ENCODE measurements at regions not wholly inside any gene's neighbourhood (a gene's known extent, or its start where the extent isn't known, plus 50 kb on each side); places are given as distances from the start of the nearest gene placed in this dataset.

DNA sequence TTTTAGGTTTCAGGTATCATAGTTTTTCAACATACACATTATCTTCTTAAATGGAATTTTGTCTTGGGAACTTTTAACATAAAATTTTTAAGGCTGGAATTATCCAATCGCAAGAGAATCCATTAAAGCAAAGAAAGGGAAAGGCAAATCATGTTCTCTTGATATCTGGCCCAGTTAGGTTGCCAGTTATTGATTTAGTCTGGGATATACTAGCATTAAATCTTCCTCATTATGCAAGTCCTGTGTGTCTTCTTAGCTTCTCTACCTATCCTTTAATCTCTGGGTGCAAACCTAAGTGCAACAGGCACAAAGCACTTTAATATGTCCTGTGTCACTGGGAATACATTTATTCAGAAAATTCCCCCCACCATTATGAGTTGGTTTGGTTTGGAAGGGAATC is 75.4 kb upstream of the CNTLN start:
- Mint-ChIP-seq H3K27me3 (peaks cover 0 to 4% (median 0%) of the 10 kb centered on the region in 5 donors), H3K9me3 (peaks cover 0 to 3% (median 0%) of the 10 kb centered on the region in 9 donors), H3K27ac (no peak overlapping the region), H3K36me3 (no peaks in the 10 kb centered on the region), H3K4me1 (no peaks in the 10 kb centered on the region), H3K4me3 (no peak overlapping the region)
- POLR2A ChIA-PET, result no interaction called here
- no peak for DNase-seq
- no peak for ATAC-seq

GRCh38 chr9:17057729-17058128 is 77.1 kb upstream of the CNTLN start:
- peaks cover 0 to 3% (median 0%) of the 10 kb centered on the region in 9 donors for H3K9me3 Mint-ChIP-seq
- no peaks in the 10 kb centered on the region for H3K4me1 Mint-ChIP-seq
- POLR2A ChIA-PET, result interaction anchor here (0.5 kb wide), 1 partner anchor 12 kb away, joined by 3 read pairs; no protein-coding TSS in a partner anchor
- ATAC-seq, result no peak
- no peaks in the 10 kb centered on the region for H3K36me3 Mint-ChIP-seq
- H3K27me3 Mint-ChIP-seq, result peaks cover 0 to 2% (median 0%) of the 10 kb centered on the region in 5 donors
- H3K4me3 Mint-ChIP-seq, result no peak overlapping the region
- no peak overlapping the region for H3K27ac Mint-ChIP-seq
- DNase-seq, result no peak

GRCh38 chr9:17052626-17053025 is 82.2 kb upstream of the CNTLN start:
- Mint-ChIP-seq H3K4me3 (no peak overlapping the region), H3K4me1 (no peaks in the 10 kb centered on the region), H3K36me3 (no peaks in the 10 kb centered on the region), H3K9me3 (peaks cover 0 to 10% (median 0%) of the 10 kb centered on the region in 9 donors), H3K27me3 (no peaks in the 10 kb centered on the region), H3K27ac (no peak overlapping the region)
- DNase-seq (no peak), ATAC-seq (no peak)
- POLR2A ChIA-PET, result no interaction called here

DNA sequence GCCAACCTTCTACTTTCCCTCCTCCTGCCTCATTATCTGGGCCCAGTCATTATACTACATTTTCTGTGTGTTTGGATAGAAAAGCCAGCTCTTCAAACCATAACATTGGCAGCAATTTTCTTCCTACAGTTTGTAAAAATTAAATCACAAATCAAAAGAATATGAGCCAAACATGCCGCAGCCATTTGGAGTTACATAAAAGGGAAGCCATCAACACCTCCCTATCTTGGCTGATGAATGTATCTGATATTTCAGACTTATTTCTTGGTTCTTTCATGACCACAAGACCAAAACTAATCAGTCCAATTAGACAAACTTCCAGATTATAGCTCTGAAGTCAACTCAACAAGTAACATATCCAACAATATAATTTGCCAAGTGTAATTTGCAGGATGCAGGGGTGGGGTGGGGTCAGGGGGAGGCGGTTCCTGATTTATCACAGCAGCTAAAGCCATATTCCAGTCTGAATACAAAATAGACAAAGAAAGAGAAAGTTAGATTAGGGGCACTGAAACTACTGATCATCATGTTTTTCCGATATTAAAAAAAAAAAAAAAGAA is 89.4 kb upstream of the CNTLN start:
- Mint-ChIP-seq H3K4me1 (no peaks in the 10 kb centered on the region), H3K27ac (no peak overlapping the region), H3K9me3 (peaks cover 0 to 42% (median 6%) of the 10 kb centered on the region in 9 donors), H3K27me3 (peaks cover 0 to 8% (median 0%) of the 10 kb centered on the region in 5 donors), H3K4me3 (no peak overlapping the region), H3K36me3 (no peaks in the 10 kb centered on the region)
- DNase-seq (no peak), ATAC-seq (no peak)
- POLR2A ChIA-PET, result no interaction called here

DNA sequence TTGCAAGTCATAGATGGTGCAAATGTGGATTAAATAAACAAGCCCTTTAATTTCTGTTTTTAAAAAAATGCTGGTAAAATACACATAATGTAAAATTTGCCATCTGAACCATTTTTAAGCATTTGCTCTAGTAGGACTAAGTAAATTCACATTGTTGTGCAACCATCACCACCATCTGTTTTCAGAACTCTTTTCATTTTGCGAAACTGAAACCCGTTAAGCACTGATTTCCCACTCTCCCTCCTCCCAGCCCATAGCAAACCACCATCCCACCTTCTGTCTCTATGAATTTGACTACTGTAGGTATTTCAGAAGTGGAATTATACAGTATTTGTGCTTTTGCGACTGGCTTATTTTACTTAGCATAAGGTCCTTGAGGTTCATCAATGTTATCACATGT is 103.3 kb upstream of the CNTLN start:
- H3K27ac Mint-ChIP-seq, result no peak overlapping the region
- ATAC-seq, result no peak
- H3K27me3 Mint-ChIP-seq, result no peaks in the 10 kb centered on the region
- no peak for DNase-seq
- POLR2A ChIA-PET, result no interaction called here
- H3K36me3 Mint-ChIP-seq, result no peaks in the 10 kb centered on the region
- H3K4me1 Mint-ChIP-seq, result no peaks in the 10 kb centered on the region
- peaks cover 0 to 29% (median 7%) of the 10 kb centered on the region in 9 donors for H3K9me3 Mint-ChIP-seq
- H3K4me3 Mint-ChIP-seq, result no peak overlapping the region

GRCh38 chr9:17025281-17025680 is 109.6 kb upstream of the CNTLN start:
- ATAC-seq (no peak), DNase-seq (no peak)
- H3K4me3 Mint-ChIP-seq, result no peak overlapping the region
- POLR2A ChIA-PET, result no interaction called here
- no peaks in the 10 kb centered on the region for H3K27me3 Mint-ChIP-seq
- no peaks in the 10 kb centered on the region for H3K4me1 Mint-ChIP-seq
- H3K9me3 Mint-ChIP-seq, result peaks cover 0 to 40% (median 15%) of the 10 kb centered on the region in 9 donors
- H3K36me3 Mint-ChIP-seq, result peaks cover 0 to 4% (median 0%) of the 10 kb centered on the region in 3 donors
- H3K27ac Mint-ChIP-seq, result no peak overlapping the region

DNA sequence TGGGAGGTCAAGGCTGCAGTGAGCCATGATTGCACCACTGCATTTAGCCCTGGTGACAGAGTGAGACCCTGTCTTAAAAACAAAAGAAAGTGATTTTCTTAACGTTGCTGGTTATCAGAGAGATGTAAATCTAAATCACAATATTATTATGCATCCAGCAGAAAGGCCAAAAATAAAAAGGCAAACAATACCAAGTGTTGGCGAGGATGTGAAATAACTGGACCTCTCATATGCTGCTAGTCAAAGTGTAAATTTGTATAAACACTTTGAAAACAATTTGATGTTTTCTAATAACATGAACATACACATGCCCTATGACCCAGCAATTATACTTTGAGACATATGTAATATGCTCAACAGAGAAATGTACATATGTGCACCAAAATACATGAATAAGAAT is 110.7 kb upstream of the CNTLN start:
- H3K36me3 Mint-ChIP-seq, result peaks cover 0 to 4% (median 0%) of the 10 kb centered on the region in 3 donors
- no peaks in the 10 kb centered on the region for H3K4me1 Mint-ChIP-seq
- ATAC-seq, result no peak
- H3K27ac Mint-ChIP-seq, result no peak overlapping the region
- no peaks in the 10 kb centered on the region for H3K27me3 Mint-ChIP-seq
- DNase-seq, result no peak
- H3K4me3 Mint-ChIP-seq, result no peak overlapping the region
- H3K9me3 Mint-ChIP-seq, result peaks cover 0 to 36% (median 13%) of the 10 kb centered on the region in 9 donors
- POLR2A ChIA-PET, result no interaction called here

GRCh38 chr9:17021387-17021970 is 113.4 kb upstream of the CNTLN start:
- Mint-ChIP-seq H3K4me3 (no peak overlapping the region), H3K27me3 (no peaks in the 10 kb centered on the region), H3K9me3 (peaks cover 0 to 36% (median 13%) of the 10 kb centered on the region in 9 donors), H3K27ac (no peak overlapping the region), H3K4me1 (no peaks in the 10 kb centered on the region), H3K36me3 (peaks cover 0 to 4% (median 0%) of the 10 kb centered on the region in 3 donors)
- DNase-seq (no peak), ATAC-seq (no peak)
- POLR2A ChIA-PET, result no interaction called here

DNA sequence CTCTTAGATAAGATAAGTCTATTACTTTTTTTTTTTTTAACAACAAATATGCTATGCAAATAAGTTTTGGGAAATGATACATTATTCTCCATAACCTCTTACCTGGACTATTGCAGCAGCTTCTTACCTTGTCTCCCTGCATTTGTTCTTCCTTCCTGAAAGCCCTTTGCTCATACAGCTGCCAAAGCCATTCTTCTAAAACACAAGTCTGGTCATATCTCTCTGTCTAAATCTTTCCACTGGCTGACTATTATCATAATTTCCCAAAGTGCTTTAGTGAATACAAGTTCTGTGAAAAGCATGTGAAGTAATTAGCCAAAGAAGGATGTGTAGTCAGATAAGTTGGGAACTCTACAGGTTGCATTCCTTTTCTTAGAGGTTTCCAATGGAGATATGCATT is 115.4 kb upstream of the CNTLN start:
- peaks cover 0 to 5% (median 0%) of the 10 kb centered on the region in 5 donors for H3K27me3 Mint-ChIP-seq
- no peak for ATAC-seq
- POLR2A ChIA-PET, result no interaction called here

DNA sequence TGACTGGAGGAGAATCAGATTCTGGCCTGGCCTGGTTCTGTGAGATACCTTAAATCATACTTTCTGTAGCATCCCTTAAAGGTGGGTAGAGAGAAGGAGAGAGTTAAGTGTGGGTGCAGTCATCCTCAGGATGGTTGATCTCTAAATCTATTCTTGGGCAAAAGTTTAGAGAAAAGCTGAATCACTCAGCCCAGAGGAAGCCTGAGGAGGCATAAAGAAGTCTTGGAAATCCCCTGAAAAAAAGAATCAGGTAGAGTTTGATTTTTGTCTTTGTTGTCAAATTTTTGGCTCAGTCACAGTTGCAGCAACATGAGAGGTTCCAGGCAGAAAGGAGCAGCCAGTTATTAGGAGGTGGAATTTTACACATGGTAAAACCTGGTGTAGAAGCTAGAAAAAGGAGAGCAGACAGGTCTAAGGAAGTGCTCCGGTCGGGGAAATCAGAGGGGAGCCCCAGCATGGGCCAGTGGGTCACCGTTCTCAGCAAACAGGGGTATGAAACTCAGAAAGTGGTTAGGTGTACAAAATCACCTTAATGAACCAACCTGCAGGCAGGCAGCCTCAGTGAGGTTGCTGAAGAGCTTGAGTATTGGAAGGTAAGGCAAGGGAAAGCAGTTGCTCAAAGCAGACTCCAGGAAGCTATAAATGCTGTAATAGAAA is 116.2 kb upstream of the CNTLN start:
- no peaks in the 10 kb centered on the region for H3K4me1 Mint-ChIP-seq
- peaks cover 0 to 16% (median 2%) of the 10 kb centered on the region in 9 donors for H3K9me3 Mint-ChIP-seq
- H3K27me3 Mint-ChIP-seq, result peaks cover 0 to 5% (median 0%) of the 10 kb centered on the region in 5 donors
- H3K36me3 Mint-ChIP-seq, result no peaks in the 10 kb centered on the region
- POLR2A ChIA-PET, result no interaction called here
- H3K27ac Mint-ChIP-seq, result no peak overlapping the region
- ATAC-seq (no peak), DNase-seq (no peak)
- no peak overlapping the region for H3K4me3 Mint-ChIP-seq

More for the DNA sequence above, 115.4 kb upstream of the CNTLN start:
- Mint-ChIP-seq H3K27ac (no peak overlapping the region), H3K36me3 (no peaks in the 10 kb centered on the region), H3K4me3 (no peak overlapping the region), H3K4me1 (no peaks in the 10 kb centered on the region), H3K9me3 (peaks cover 0 to 23% (median 8%) of the 10 kb centered on the region in 9 donors)
- no peak for DNase-seq

- Mint-ChIP-seq H3K27me3 (peaks cover 0 to 5% (median 0%) of the 10 kb centered on the region in 5 donors), H3K9me3 (peaks cover 0 to 13% (median 2%) of the 10 kb centered on the region in 9 donors), H3K4me3 (no peak overlapping the region), H3K36me3 (no peaks in the 10 kb centered on the region), H3K27ac (no peak overlapping the region), H3K4me1 (no peaks in the 10 kb centered on the region)
- ATAC-seq, result no peak
- DNase-seq, result no peak
- POLR2A ChIA-PET, result no interaction called here
Measured at GRCh38 chr9:17017931-17018491, 116.8 kb upstream of the CNTLN start.

- ATAC-seq (no peak), DNase-seq (no peak)
- POLR2A ChIA-PET, result no interaction called here
- peaks cover 0 to 5% (median 4%) of the 10 kb centered on the region in 5 donors for H3K27me3 Mint-ChIP-seq
- H3K4me3 Mint-ChIP-seq, result no peak overlapping the region
- no peaks in the 10 kb centered on the region for H3K4me1 Mint-ChIP-seq
- peaks cover 0 to 10% (median 0%) of the 10 kb centered on the region in 9 donors for H3K9me3 Mint-ChIP-seq
- H3K36me3 Mint-ChIP-seq, result no peaks in the 10 kb centered on the region
- no peak overlapping the region for H3K27ac Mint-ChIP-seq
Measured at GRCh38 chr9:17013891-17014290, 120.9 kb upstream of the CNTLN start.

DNA sequence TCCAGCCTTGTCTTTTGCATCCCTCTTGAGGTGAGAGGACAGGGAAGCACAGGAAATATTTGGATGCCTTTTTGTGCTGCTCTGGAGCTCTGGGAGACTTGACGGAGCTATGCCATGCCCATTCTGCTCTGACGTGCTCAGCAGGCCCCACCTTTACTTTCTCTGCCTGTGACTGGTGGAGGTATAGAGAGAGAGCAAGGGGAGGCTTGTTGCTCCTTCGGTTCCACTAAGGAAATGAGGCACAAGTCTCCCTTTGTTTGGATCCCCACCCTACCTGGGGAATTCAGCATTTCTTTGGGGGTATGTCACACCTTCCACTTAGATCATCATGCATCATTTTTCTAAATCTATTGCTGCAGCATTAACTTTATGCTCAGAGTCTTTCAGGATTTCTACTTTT is 121.8 kb upstream of the CNTLN start:
- peaks cover 0 to 3% (median 0%) of the 10 kb centered on the region in 9 donors for H3K9me3 Mint-ChIP-seq
- no peak overlapping the region for H3K27ac Mint-ChIP-seq
- no peaks in the 10 kb centered on the region for H3K36me3 Mint-ChIP-seq
- no peak overlapping the region for H3K4me3 Mint-ChIP-seq
- ATAC-seq (no peak), DNase-seq (no peak)
- POLR2A ChIA-PET, result no interaction called here
- peaks cover 0 to 5% (median 4%) of the 10 kb centered on the region in 5 donors for H3K27me3 Mint-ChIP-seq
- H3K4me1 Mint-ChIP-seq, result no peaks in the 10 kb centered on the region

Data from naive thymus-derived CD8-positive, alpha-beta T cell (primary cell).